ENCODE measurements at regions not wholly inside any gene's neighbourhood (a gene's known extent, or its start where the extent isn't known, plus 50 kb on each side); places are given as distances from the start of the nearest gene placed in this dataset.

DNA sequence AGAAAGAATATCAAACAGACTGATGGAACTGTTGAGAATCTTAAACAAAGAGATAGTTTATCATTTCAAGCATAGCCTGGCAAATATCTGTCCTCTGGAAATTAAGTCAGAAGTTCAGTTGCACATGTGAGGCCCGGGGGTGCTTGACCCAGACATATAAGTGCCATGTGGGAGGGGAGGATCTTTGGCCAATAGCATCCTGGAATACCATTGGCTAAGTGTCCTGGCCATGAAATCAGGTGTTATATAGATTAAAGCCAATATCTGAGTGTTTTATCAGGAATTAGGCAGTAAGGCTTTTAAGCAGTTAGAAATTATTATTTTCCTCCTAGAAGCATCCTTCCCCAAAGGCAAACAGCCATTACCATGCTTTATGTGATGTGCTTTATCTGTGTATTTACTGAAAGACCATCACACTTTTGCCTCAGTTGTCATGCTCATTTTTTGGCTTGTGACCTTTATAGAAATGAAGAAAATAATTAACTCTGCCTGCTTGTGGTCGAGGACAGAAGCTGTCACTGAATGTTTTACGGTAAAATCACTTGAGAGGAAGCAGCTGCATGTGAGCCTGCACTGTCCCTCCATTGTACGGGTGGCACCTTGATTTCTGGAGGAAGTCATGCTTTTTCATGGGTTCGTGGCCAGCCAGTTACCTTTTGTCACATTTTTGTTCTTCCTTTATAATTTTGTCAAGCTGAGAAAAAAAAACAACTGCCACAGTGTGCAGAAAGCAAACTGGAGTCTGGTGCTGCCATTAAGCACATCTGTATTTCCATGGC lies 259.9 kb upstream of the FMN2 start:
- Histone ChIP-seq H3K79me2 (ENCODE audit: insufficient read depth, low read length) (no peaks in the 10 kb centered on the region), H4K20me1 (ENCODE audit: insufficient read depth, low read length) (no peaks in the 10 kb centered on the region), H3K27ac (ENCODE audit: low read depth, low read length) (no peak overlapping the region), H3K27me3 (ENCODE audit: insufficient read depth, low read length) (no peaks in the 10 kb centered on the region), H3K4me1 (ENCODE audit: insufficient read depth, low read length) (no peaks in the 10 kb centered on the region), H3K4me2 (ENCODE audit: insufficient read depth, low read length) (no peak overlapping the region), H2AFZ (ENCODE audit: low read length) (no peak overlapping the region), H3K9me3 (ENCODE audit: low read depth, low read length) (no peaks in the 10 kb centered on the region), H3K36me3 (ENCODE audit: insufficient read depth, low read length) (no peaks in the 10 kb centered on the region), H3K4me3 (ENCODE audit: insufficient read depth, low read length) (no peak overlapping the region)
- DNase-seq (ENCODE audit: insufficient read length, low spot score, missing footprints): no peak
- TF ChIP-seq, protein P1, sequence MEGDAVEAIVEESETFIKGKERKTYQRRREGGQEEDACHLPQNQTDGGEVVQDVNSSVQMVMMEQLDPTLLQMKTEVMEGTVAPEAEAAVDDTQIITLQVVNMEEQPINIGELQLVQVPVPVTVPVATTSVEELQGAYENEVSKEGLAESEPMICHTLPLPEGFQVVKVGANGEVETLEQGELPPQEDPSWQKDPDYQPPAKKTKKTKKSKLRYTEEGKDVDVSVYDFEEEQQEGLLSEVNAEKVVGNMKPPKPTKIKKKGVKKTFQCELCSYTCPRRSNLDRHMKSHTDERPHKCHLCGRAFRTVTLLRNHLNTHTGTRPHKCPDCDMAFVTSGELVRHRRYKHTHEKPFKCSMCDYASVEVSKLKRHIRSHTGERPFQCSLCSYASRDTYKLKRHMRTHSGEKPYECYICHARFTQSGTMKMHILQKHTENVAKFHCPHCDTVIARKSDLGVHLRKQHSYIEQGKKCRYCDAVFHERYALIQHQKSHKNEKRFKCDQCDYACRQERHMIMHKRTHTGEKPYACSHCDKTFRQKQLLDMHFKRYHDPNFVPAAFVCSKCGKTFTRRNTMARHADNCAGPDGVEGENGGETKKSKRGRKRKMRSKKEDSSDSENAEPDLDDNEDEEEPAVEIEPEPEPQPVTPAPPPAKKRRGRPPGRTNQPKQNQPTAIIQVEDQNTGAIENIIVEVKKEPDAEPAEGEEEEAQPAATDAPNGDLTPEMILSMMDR (IDR thresholded peaks at IDR 0.05; ENCODE audit: extremely low read depth, low read depth, low read length): no peak

DNA sequence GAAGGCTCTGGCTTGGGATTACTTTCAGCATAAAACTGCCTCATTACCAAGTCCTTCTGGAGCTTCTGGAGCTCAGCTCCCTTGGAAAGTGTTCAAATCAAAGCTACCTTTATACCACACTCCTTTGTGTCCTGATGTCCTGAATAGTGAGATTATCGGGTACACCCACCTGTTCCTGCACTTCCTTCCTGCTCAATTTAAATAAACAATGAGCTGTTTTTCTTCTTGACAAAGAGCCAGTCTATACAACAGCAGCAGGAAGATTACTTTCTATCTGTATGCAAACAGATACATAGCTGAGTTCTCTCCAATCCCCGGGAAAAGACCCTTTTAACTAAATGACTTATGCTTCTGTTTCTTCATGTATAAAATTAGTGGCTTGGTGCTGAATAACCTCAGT lies 258.0 kb upstream of the FMN2 start:
- no peaks in the 10 kb centered on the region for H3K4me1 ChIP-seq (ENCODE audit: insufficient read depth, low read length)
- H3K9me3 ChIP-seq (ENCODE audit: low read depth, low read length): no peaks in the 10 kb centered on the region
- H3K4me3 ChIP-seq (ENCODE audit: insufficient read depth, low read length): no peak overlapping the region
- no peak for DNase-seq (ENCODE audit: insufficient read length, low spot score, missing footprints)
- no peak overlapping the region for H2AFZ ChIP-seq (ENCODE audit: low read length)
- no peaks in the 10 kb centered on the region for H4K20me1 ChIP-seq (ENCODE audit: insufficient read depth, low read length)
- no peak overlapping the region for H3K4me2 ChIP-seq (ENCODE audit: insufficient read depth, low read length)
- no peaks in the 10 kb centered on the region for H3K36me3 ChIP-seq (ENCODE audit: insufficient read depth, low read length)
- H3K79me2 ChIP-seq (ENCODE audit: insufficient read depth, low read length): no peaks in the 10 kb centered on the region
- no peaks in the 10 kb centered on the region for H3K27me3 ChIP-seq (ENCODE audit: insufficient read depth, low read length)
- TF ChIP-seq, protein P1 (IDR thresholded peaks at IDR 0.05; ENCODE audit: extremely low read depth, low read depth, low read length): no peak
- H3K27ac ChIP-seq (ENCODE audit: low read depth, low read length): no peak overlapping the region

DNA sequence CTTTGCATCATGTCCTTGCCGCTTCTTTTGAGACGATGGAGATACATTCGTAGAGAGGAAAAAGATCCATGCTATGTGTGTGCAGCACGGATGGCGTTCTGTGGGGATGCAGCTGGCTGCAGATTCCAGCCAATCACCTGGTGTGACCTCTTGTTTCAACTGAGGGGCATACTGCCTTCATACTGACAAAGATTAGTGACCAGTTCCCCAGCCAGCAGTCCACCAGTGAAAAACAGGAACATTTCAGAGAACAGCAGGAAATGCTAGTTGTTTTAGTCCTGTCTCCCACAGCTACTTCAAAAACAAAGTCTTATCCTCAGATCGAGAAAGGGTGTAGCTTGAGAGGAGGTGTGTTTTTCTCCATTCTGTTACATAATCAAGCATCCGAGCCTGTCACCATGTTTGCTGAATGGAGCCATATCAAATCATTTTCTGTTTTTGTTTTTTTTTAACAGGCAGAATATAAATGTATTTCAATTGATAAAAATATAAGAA lies 255.7 kb upstream of the FMN2 start:
- Histone ChIP-seq H3K4me2 (ENCODE audit: insufficient read depth, low read length) (no peak overlapping the region), H3K27ac (ENCODE audit: low read depth, low read length) (no peak overlapping the region), H3K79me2 (ENCODE audit: insufficient read depth, low read length) (no peaks in the 10 kb centered on the region), H3K4me3 (ENCODE audit: insufficient read depth, low read length) (no peak overlapping the region), H3K4me1 (ENCODE audit: insufficient read depth, low read length) (no peaks in the 10 kb centered on the region), H3K27me3 (ENCODE audit: insufficient read depth, low read length) (no peaks in the 10 kb centered on the region), H2AFZ (ENCODE audit: low read length) (no peak overlapping the region), H3K36me3 (ENCODE audit: insufficient read depth, low read length) (no peaks in the 10 kb centered on the region), H4K20me1 (ENCODE audit: insufficient read depth, low read length) (no peaks in the 10 kb centered on the region), H3K9me3 (ENCODE audit: low read depth, low read length) (no peaks in the 10 kb centered on the region)
- TF ChIP-seq, protein P1 (IDR thresholded peaks at IDR 0.05; ENCODE audit: extremely low read depth, low read depth, low read length): no peak
- no peak for DNase-seq (ENCODE audit: insufficient read length, low spot score, missing footprints)

DNA sequence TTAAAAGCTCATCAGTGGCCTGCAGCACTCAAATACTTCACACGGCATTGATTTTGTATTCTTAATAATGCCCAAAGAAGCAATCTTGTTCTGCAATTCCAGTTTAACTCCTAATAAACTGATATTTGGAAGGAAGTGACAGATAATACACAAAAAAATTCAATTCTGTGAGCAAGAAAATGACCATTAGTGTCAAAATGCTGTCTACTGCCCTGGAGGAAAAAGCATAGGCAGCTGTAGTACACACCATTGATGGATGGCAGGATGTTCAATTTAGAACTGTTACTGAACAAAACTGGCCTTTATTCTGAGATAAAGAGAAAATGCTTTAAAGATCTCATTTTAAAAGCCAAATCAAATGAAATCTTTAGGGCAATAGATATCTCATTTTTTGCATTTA lies 251.3 kb upstream of the FMN2 start:
- Histone ChIP-seq H3K79me2 (ENCODE audit: insufficient read depth, low read length) (no peaks in the 10 kb centered on the region), H3K4me2 (ENCODE audit: insufficient read depth, low read length) (no peak overlapping the region), H3K27ac (ENCODE audit: low read depth, low read length) (no peak overlapping the region), H3K36me3 (ENCODE audit: insufficient read depth, low read length) (no peaks in the 10 kb centered on the region), H4K20me1 (ENCODE audit: insufficient read depth, low read length) (no peaks in the 10 kb centered on the region), H3K9me3 (ENCODE audit: low read depth, low read length) (no peaks in the 10 kb centered on the region), H2AFZ (ENCODE audit: low read length) (no peak overlapping the region), H3K4me3 (ENCODE audit: insufficient read depth, low read length) (no peak overlapping the region), H3K4me1 (ENCODE audit: insufficient read depth, low read length) (no peaks in the 10 kb centered on the region), H3K27me3 (ENCODE audit: insufficient read depth, low read length) (no peaks in the 10 kb centered on the region)
- TF ChIP-seq, protein P1 (IDR thresholded peaks at IDR 0.05; ENCODE audit: extremely low read depth, low read depth, low read length): no peak
- DNase-seq (ENCODE audit: insufficient read length, low spot score, missing footprints): no peak

Data from osteoblast (primary cell).